Kidney epithelial cell (primary cell): ENCODE measurements at regions not wholly inside any gene's neighbourhood (a gene's known extent, or its start where the extent isn't known, plus 50 kb on each side); places are given as distances from the start of the nearest gene placed in this dataset.

Experiments used
- DNase-seq: peaks from one replicate; pipeline ENCODE4 v3.0.0-alpha.2; 2010; ENCODE audit warnings: low read depth
- H3K27me3 ChIP-seq: 2 replicates; pipeline ENCODE4 v1.6.0; 2011; ENCODE audit warnings: low read length; ENCODE audit not compliant: control insufficient read depth, insufficient read depth
- H3K36me3 ChIP-seq: 2 replicates; pipeline ENCODE4 v1.5.1; 2011; ENCODE audit warnings: low read length; ENCODE audit not compliant: control insufficient read depth, insufficient read depth
- H3K4me3 ChIP-seq: 2 replicates; pipeline ENCODE4 v1.5.1; 2011; ENCODE audit warnings: low read depth, mild to moderate bottlenecking, control low read depth, low read length
- CTCF ChIP-seq: IDR thresholded peaks from 2 replicates; pipeline ENCODE4 v1.5.1; 2011; ENCODE audit warnings: mild to moderate bottlenecking, moderate library complexity, low read length, control low read depth, inconsistent platforms; ENCODE audit not compliant: insufficient read depth, poor library complexity, severe bottlenecking

GRCh38 chr5:23579566-23579965 is 72.2 kb downstream of the PRDM9 start:
- Histone ChIP-seq H3K27me3 (no peaks in the 10 kb centered on the region), H3K4me3 (no peak overlapping the region), H3K36me3 (no peaks in the 10 kb centered on the region)
- no peak for TF ChIP-seq CTCF
- DNase-seq = no peak

- no peak for DNase-seq
- H3K27me3 ChIP-seq = no peaks in the 10 kb centered on the region
- H3K36me3 ChIP-seq = no peaks in the 10 kb centered on the region
- TF ChIP-seq CTCF = no peak
- H3K4me3 ChIP-seq = no peak overlapping the region
Measured at GRCh38 chr5:23583081-23583480, 75.7 kb downstream of the PRDM9 start.

GRCh38 chr5:23588841-23589326 is 81.5 kb downstream of the PRDM9 start:
- Histone ChIP-seq H3K4me3 (no peak overlapping the region), H3K36me3 (no peaks in the 10 kb centered on the region), H3K27me3 (no peaks in the 10 kb centered on the region)
- DNase-seq = no peak
- no peak for TF ChIP-seq CTCF

GRCh38 chr5:23591250-23591649 is 83.8 kb downstream of the PRDM9 start:
- H3K27me3 ChIP-seq = no peaks in the 10 kb centered on the region
- no peak for DNase-seq
- no peak overlapping the region for H3K4me3 ChIP-seq
- TF ChIP-seq CTCF = no peak
- no peaks in the 10 kb centered on the region for H3K36me3 ChIP-seq

- TF ChIP-seq CTCF = no peak
- no peak overlapping the region for H3K4me3 ChIP-seq
- no peak for DNase-seq
- H3K36me3 ChIP-seq = no peaks in the 10 kb centered on the region
- no peaks in the 10 kb centered on the region for H3K27me3 ChIP-seq
Measured at GRCh38 chr5:23606927-23607326, 99.5 kb downstream of the PRDM9 start.

- DNase-seq = no peak
- Histone ChIP-seq H3K4me3 (no peak overlapping the region), H3K27me3 (no peaks in the 10 kb centered on the region), H3K36me3 (no peaks in the 10 kb centered on the region)
- TF ChIP-seq CTCF = no peak
Measured at GRCh38 chr5:23612701-23613100, 105.3 kb downstream of the PRDM9 start.
